H9 (cell line): ENCODE measurements at regions not wholly inside any gene's neighbourhood (a gene's known extent, or its start where the extent isn't known, plus 50 kb on each side); places are given as distances from the start of the nearest gene placed in this dataset.

Experiments
- DNase-seq: peaks from one replicate; pipeline ENCODE4 v3.0.0-alpha.2; 2017
- H2AFZ ChIP-seq: one replicate; pipeline ENCODE4 v1.6.1; 2013; ENCODE audit warnings: mild to moderate bottlenecking, low read length, control low read depth, moderate library complexity
- H2AK5ac ChIP-seq: 2 replicates; pipeline ENCODE4 v1.6.1; 2013; ENCODE audit warnings: low read length, control low read depth, mixed read lengths; ENCODE audit not compliant: insufficient read length
- H2BK120ac ChIP-seq: one replicate; pipeline ENCODE4 v1.6.1; 2013; ENCODE audit warnings: low read depth, mild to moderate bottlenecking, low read length, control low read depth, inconsistent platforms; ENCODE audit not compliant: poor library complexity, severe bottlenecking
- H2BK12ac ChIP-seq: 2 replicates; pipeline ENCODE4 v1.6.1; 2013; ENCODE audit warnings: low read length, control low read depth, mixed read lengths, low read depth; ENCODE audit not compliant: insufficient read length
- H2BK15ac ChIP-seq: 2 replicates; pipeline ENCODE4 v1.6.1; 2013; ENCODE audit warnings: low read depth, low read length, control low read depth
- H2BK20ac ChIP-seq: one replicate; pipeline ENCODE4 v1.6.1; 2013; ENCODE audit warnings: low read depth, mild to moderate bottlenecking, low read length, control low read depth, inconsistent platforms; ENCODE audit not compliant: poor library complexity, severe bottlenecking
- H2BK5ac ChIP-seq: 2 replicates; pipeline ENCODE4 v1.6.1; 2013; ENCODE audit warnings: low read length, control low read depth, mixed read lengths; ENCODE audit not compliant: insufficient read length
- H3K14ac ChIP-seq: 2 replicates; pipeline ENCODE4 v1.6.1; 2013; ENCODE audit warnings: low read length, control low read depth; ENCODE audit not compliant: insufficient read depth
- H3K18ac ChIP-seq: 2 replicates; pipeline ENCODE4 v1.6.1; 2013; ENCODE audit warnings: low read depth, mild to moderate bottlenecking, mixed read lengths, low read length, control low read depth; ENCODE audit not compliant: insufficient read length
- H3K23ac ChIP-seq: 2 replicates; pipeline ENCODE4 v1.6.1; 2013; ENCODE audit warnings: low read length, control low read depth, mixed read lengths, low read depth; ENCODE audit not compliant: insufficient read length
- H3K23me2 ChIP-seq: 2 replicates; pipeline ENCODE4 v1.6.1; 2013; ENCODE audit warnings: low read depth, mild to moderate bottlenecking, mixed read lengths, low read length, control low read depth; ENCODE audit not compliant: insufficient read length, poor library complexity, severe bottlenecking
- H3K27ac ChIP-seq: 2 replicates; pipeline ENCODE4 v1.5.1; 2013; ENCODE audit warnings: low read length, control low read depth, mixed read lengths, low read depth; ENCODE audit not compliant: insufficient read length
- H3K27me3 ChIP-seq: 2 replicates; pipeline ENCODE4 v1.6.1; 2013; ENCODE audit warnings: low read length, control low read depth, inconsistent platforms; ENCODE audit not compliant: insufficient read depth
- H3K4ac ChIP-seq: 2 replicates; pipeline ENCODE4 v1.6.1; 2013; ENCODE audit warnings: low read depth, mild to moderate bottlenecking, control low read depth, inconsistent platforms, low read length, moderate library complexity
- H3K4me1 ChIP-seq: 2 replicates; pipeline ENCODE4 v1.6.1; 2013; ENCODE audit warnings: low read length, control low read depth, inconsistent platforms; ENCODE audit not compliant: insufficient read depth
- H3K4me2 ChIP-seq: 2 replicates; pipeline ENCODE4 v1.6.1; 2013; ENCODE audit warnings: low read length, control low read depth, mixed read lengths; ENCODE audit not compliant: insufficient read length, insufficient read depth
- H3K56ac ChIP-seq: 2 replicates; pipeline ENCODE4 v1.6.1; 2013; ENCODE audit warnings: low read depth, mild to moderate bottlenecking, mixed read lengths, low read length, control low read depth; ENCODE audit not compliant: insufficient read length
- H3K79me1 ChIP-seq: 2 replicates; pipeline ENCODE4 v1.6.1; 2013; ENCODE audit warnings: low read depth, mild to moderate bottlenecking, moderate library complexity, low read length, control low read depth, inconsistent platforms; ENCODE audit not compliant: insufficient read depth, poor library complexity, severe bottlenecking
- H3K79me2 ChIP-seq: 2 replicates; pipeline ENCODE4 v1.6.1; 2013; ENCODE audit warnings: low read length, control low read depth, inconsistent platforms; ENCODE audit not compliant: insufficient read depth
- H3K9ac ChIP-seq: 2 replicates; pipeline ENCODE4 v1.6.1; 2013; ENCODE audit warnings: low read length, control low read depth, mixed read lengths; ENCODE audit not compliant: insufficient read length; ENCODE audit errors: extremely low read depth
- H3K9me3 ChIP-seq: one replicate; pipeline ENCODE4 v1.6.1; 2013; ENCODE audit warnings: low read depth, low read length, inconsistent platforms; ENCODE audit not compliant: control insufficient read depth
- H3T11ph ChIP-seq: one replicate; pipeline ENCODE4 v1.6.1; 2013; ENCODE audit warnings: mild to moderate bottlenecking, low read length, control low read depth, inconsistent platforms
- H4K20me1 ChIP-seq: one replicate; pipeline ENCODE4 v1.6.1; 2013; ENCODE audit not compliant: control insufficient read depth, insufficient read length, insufficient read depth
- H4K5ac ChIP-seq: 2 replicates; pipeline ENCODE4 v1.6.1; 2013; ENCODE audit warnings: low read depth, mild to moderate bottlenecking, mixed read lengths, low read length, control low read depth; ENCODE audit not compliant: insufficient read length
- H4K8ac ChIP-seq: replicated peaks from 2 replicates; pipeline ENCODE4 v1.6.1; 2013; ENCODE audit warnings: low read length, control low read depth, mixed read lengths, low read depth; ENCODE audit not compliant: insufficient read length
- H4K91ac ChIP-seq: 2 replicates; pipeline ENCODE4 v1.6.1; 2013; ENCODE audit warnings: low read depth, mild to moderate bottlenecking, moderate library complexity, mixed read lengths, low read length, control low read depth; ENCODE audit not compliant: insufficient read length
- H3K27ac Mint-ChIP-seq, 3 experiments: 2 replicates in 2 of 3; 3 replicates in 1 of 3; pipeline ENCODE4 v1.8.0; 2020 to 2021; ENCODE audit warnings: mixed read lengths in 3 of 3, mild to moderate bottlenecking in 1 of 3, moderate library complexity in 1 of 3
- H3K27me3 Mint-ChIP-seq: 2 replicates; pipeline ENCODE4 v1.8.0; 2021; ENCODE audit warnings: low read depth, mild to moderate bottlenecking, moderate library complexity, mixed read lengths
- H3K36me3 Mint-ChIP-seq, 3 experiments: 2 replicates in 2 of 3; 3 replicates in 1 of 3; pipeline ENCODE4 v1.8.0; 2020 to 2021; ENCODE audit warnings: low read depth in 3 of 3, mixed read lengths in 3 of 3; ENCODE audit not compliant: insufficient read depth in 1 of 3
- H3K4me1 Mint-ChIP-seq, 2 experiments: 2 replicates each; pipeline ENCODE4 v1.8.0; 2020; ENCODE audit warnings: mixed read lengths in 2 of 2
- H3K4me3 Mint-ChIP-seq, 2 experiments: 2 replicates in 1 of 2; 3 replicates in 1 of 2; pipeline ENCODE4 v1.8.0; 2020 to 2021; ENCODE audit warnings: mild to moderate bottlenecking in 2 of 2, mixed read lengths in 2 of 2, moderate library complexity in 1 of 2
- H3K9me3 Mint-ChIP-seq, 2 experiments: 2 replicates in 1 of 2; 3 replicates in 1 of 2; pipeline ENCODE4 v1.8.0; 2020; ENCODE audit warnings: mild to moderate bottlenecking in 2 of 2, mixed read lengths in 2 of 2, moderate library complexity in 1 of 2
- CTCF ChIP-seq: fragments of 200-600 bp; sonication (generic); conservative IDR thresholded peaks from 3 replicates; pipeline ENCODE4 v1.8.0; 2021; ENCODE audit warnings: antibody characterized with exemption, mild to moderate bottlenecking
- WGBS: extraction: QIAGEN DNeasy Blood & Tissue Kit; methylation state at CpG from one replicate; pipeline ENCODE4 v1.1.7; 2013; ENCODE audit warnings: missing lambda C conversion rate, low lambda C conversion rate, mixed read lengths; ENCODE audit not compliant: insufficient read length; ENCODE audit errors: extremely low coverage; 5-methylcytosine and 5-hydroxymethylcytosine counted together

GRCh38 chr13:42458193-42458592 is 115.8 kb upstream of the TNFSF11 start:
- Histone ChIP-seq H2BK15ac (no peak overlapping the region), H4K91ac (no peak overlapping the region), H3K9ac (no peak overlapping the region), H3K79me1 (no peaks in the 10 kb centered on the region), H2AK5ac (no peak overlapping the region), H3K4me2 (no peak overlapping the region), H3K4ac (no peak overlapping the region), H4K20me1 (no peaks in the 10 kb centered on the region), H2BK120ac (no peak overlapping the region), H3K23me2 (no peaks in the 10 kb centered on the region), H3K23ac (no peak overlapping the region), H3K27ac (no peak overlapping the region), H2AFZ (no peak overlapping the region), H2BK20ac (no peak overlapping the region), H4K5ac (no peak overlapping the region), H3T11ph (no peak overlapping the region), H3K14ac (no peak overlapping the region), H3K4me1 (no peaks in the 10 kb centered on the region), H2BK5ac (no peak overlapping the region), H4K8ac (no peak overlapping the region), H3K79me2 (no peaks in the 10 kb centered on the region), H2BK12ac (no peak overlapping the region), H3K56ac (no peak overlapping the region), H3K18ac (no peak overlapping the region), H3K9me3 (no peaks in the 10 kb centered on the region), H3K27me3 (no peaks in the 10 kb centered on the region)
- Mint-ChIP-seq H3K4me3 (no peak overlapping the region), H3K4me1 (peaks cover 0 to 2% of the 10 kb centered on the region in 2 experiments; a peak in 1 of 4 replicates), H3K9me3 (peaks cover 10 to 13% of the 10 kb centered on the region in 2 experiments), H3K27ac (no peak overlapping the region), H3K36me3 (peaks cover 3 to 8% (median 4%) of the 10 kb centered on the region in 3 experiments; a peak in 5 of 7 replicates), H3K27me3 (no peaks in the 10 kb centered on the region)
- no peak for DNase-seq
- WGBS: no CpG with 5 or more reads among the region's 5 CpGs
- no peak for TF ChIP-seq CTCF
